ENCODE measurements at regions not wholly inside any gene's neighbourhood (a gene's known extent, or its start where the extent isn't known, plus 50 kb on each side); places are given as distances from the start of the nearest gene placed in this dataset.

GRCh38 chr5:5026409-5026785, 113.7 kb upstream of the ADAMTS16 start:
- no peak for DNase-seq (ENCODE audit: low read depth)
- in situ Hi-C loops (cut with HindIII; ENCODE audit: low pct_unique_long_range_greater_than_20kb, low sequenced_read_pairs): no loop called here

GRCh38 chr5:5031665-5032064, 108.5 kb upstream of the ADAMTS16 start:
- in situ Hi-C loops (cut with HindIII; ENCODE audit: low pct_unique_long_range_greater_than_20kb, low sequenced_read_pairs): no loop called here
- DNase-seq (ENCODE audit: low read depth): no peak

GRCh38 chr5:5037674-5038073, 102.5 kb upstream of the ADAMTS16 start:
- in situ Hi-C loops (cut with HindIII; ENCODE audit: low pct_unique_long_range_greater_than_20kb, low sequenced_read_pairs): no loop called here
- no peak for DNase-seq (ENCODE audit: low read depth)

- no peak for DNase-seq (ENCODE audit: low read depth)
- in situ Hi-C loops (cut with HindIII; ENCODE audit: low pct_unique_long_range_greater_than_20kb, low sequenced_read_pairs): no loop called here
These were observed 100.2 kb upstream of the ADAMTS16 start for GRCh38 chr5:5039918-5040317.

GRCh38 chr5:5040712-5041111, 99.4 kb upstream of the ADAMTS16 start:
- DNase-seq (ENCODE audit: low read depth): no peak
- in situ Hi-C loops (cut with HindIII; ENCODE audit: low pct_unique_long_range_greater_than_20kb, low sequenced_read_pairs): no loop called here

GRCh38 chr5:5042806-5043205, 97.3 kb upstream of the ADAMTS16 start:
- in situ Hi-C loops (cut with HindIII; ENCODE audit: low pct_unique_long_range_greater_than_20kb, low sequenced_read_pairs): no loop called here
- no peak for DNase-seq (ENCODE audit: low read depth)

- in situ Hi-C loops (cut with HindIII; ENCODE audit: low pct_unique_long_range_greater_than_20kb, low sequenced_read_pairs): no loop called here
- no peak for DNase-seq (ENCODE audit: low read depth)
These were observed 96.8 kb upstream of the ADAMTS16 start for GRCh38 chr5:5043346-5043745.

GRCh38 chr5:5044247-5044840, 95.8 kb upstream of the ADAMTS16 start:
- in situ Hi-C loops (cut with HindIII; ENCODE audit: low pct_unique_long_range_greater_than_20kb, low sequenced_read_pairs): no loop called here
- DNase-seq (ENCODE audit: low read depth): no peak

- DNase-seq (ENCODE audit: low read depth): no peak
- in situ Hi-C loops (cut with HindIII; ENCODE audit: low pct_unique_long_range_greater_than_20kb, low sequenced_read_pairs): no loop called here
These were observed 93.2 kb upstream of the ADAMTS16 start for GRCh38 chr5:5046680-5047502.

- in situ Hi-C loops (cut with HindIII; ENCODE audit: low pct_unique_long_range_greater_than_20kb, low sequenced_read_pairs): no loop called here
- DNase-seq (ENCODE audit: low read depth): no peak
These were observed 89.3 kb upstream of the ADAMTS16 start for GRCh38 chr5:5050801-5051200.

- DNase-seq (ENCODE audit: low read depth): no peak
- in situ Hi-C loops (cut with HindIII; ENCODE audit: low pct_unique_long_range_greater_than_20kb, low sequenced_read_pairs): no loop called here
These were observed 84.4 kb upstream of the ADAMTS16 start for GRCh38 chr5:5055712-5056111.

GRCh38 chr5:5061836-5062235, 78.3 kb upstream of the ADAMTS16 start:
- in situ Hi-C loops (cut with HindIII; ENCODE audit: low pct_unique_long_range_greater_than_20kb, low sequenced_read_pairs): no loop called here
- DNase-seq (ENCODE audit: low read depth): no peak

GRCh38 chr5:5062525-5063302, 77.4 kb upstream of the ADAMTS16 start:
- in situ Hi-C loops (cut with HindIII; ENCODE audit: low pct_unique_long_range_greater_than_20kb, low sequenced_read_pairs): no loop called here
- peak; percentile 3 for DNase-seq (ENCODE audit: low read depth)

GRCh38 chr5:5063533-5063953, 76.6 kb upstream of the ADAMTS16 start:
- peak; percentile 70 for DNase-seq (ENCODE audit: low read depth)
- in situ Hi-C loops (cut with HindIII; ENCODE audit: low pct_unique_long_range_greater_than_20kb, low sequenced_read_pairs): no loop called here

GRCh38 chr5:5065472-5065871, 74.7 kb upstream of the ADAMTS16 start:
- in situ Hi-C loops (cut with HindIII; ENCODE audit: low pct_unique_long_range_greater_than_20kb, low sequenced_read_pairs): no loop called here
- DNase-seq (ENCODE audit: low read depth): no peak

GRCh38 chr5:5066276-5067186, 73.6 kb upstream of the ADAMTS16 start:
- in situ Hi-C loops (cut with HindIII; ENCODE audit: low pct_unique_long_range_greater_than_20kb, low sequenced_read_pairs): no loop called here
- DNase-seq (ENCODE audit: low read depth): peak; percentile 52

GRCh38 chr5:5069851-5070250, 70.3 kb upstream of the ADAMTS16 start:
- no peak for DNase-seq (ENCODE audit: low read depth)
- in situ Hi-C loops (cut with HindIII; ENCODE audit: low pct_unique_long_range_greater_than_20kb, low sequenced_read_pairs): no loop called here

- no peak for DNase-seq (ENCODE audit: low read depth)
- in situ Hi-C loops (cut with HindIII; ENCODE audit: low pct_unique_long_range_greater_than_20kb, low sequenced_read_pairs): no loop called here
These were observed 68.6 kb upstream of the ADAMTS16 start for GRCh38 chr5:5071554-5071953.
